Small intestine (tissue), 7 donors: ENCODE measurements at regions not wholly inside any gene's neighbourhood (a gene's known extent, or its start where the extent isn't known, plus 50 kb on each side); places are given as distances from the start of the nearest gene placed in this dataset.

Source experiments
- DNase-seq, 2 donors: peaks; one replicate each; pipeline versions ENCODE4 v3.0.0 to v3.0.0-alpha.2; 2013
- FAIRE-seq: peaks from 2 replicates; lab custom pipeline; 2012; peaks lifted over from hg19 to GRCh38; lab: Jason Lieb, UNC
- H3K27ac ChIP-seq, 3 donors: one replicate each; pipeline ENCODE4 v1.5.1; 2013; ENCODE audit warnings: low read length in 2 of 3, mild to moderate bottlenecking in 2 of 3, control low read depth in 1 of 3, inconsistent platforms in 1 of 3, low read depth in 1 of 3, moderate library complexity in 1 of 3
- H3K27me3 ChIP-seq, 3 donors: one replicate each; pipeline ENCODE4 v1.6.1; 2013; ENCODE audit warnings: low read length in 3 of 3, inconsistent platforms in 1 of 3; ENCODE audit not compliant: control insufficient read depth in 3 of 3, insufficient read depth in 3 of 3
- H3K36me3 ChIP-seq, 3 donors: one replicate each; pipeline ENCODE4 v1.6.1; 2013; ENCODE audit warnings: low read length in 3 of 3, inconsistent platforms in 1 of 3, low read depth in 1 of 3, mild to moderate bottlenecking in 1 of 3, moderate library complexity in 1 of 3; ENCODE audit not compliant: control insufficient read depth in 3 of 3, insufficient read depth in 2 of 3
- H3K4me1 ChIP-seq, 3 donors: one replicate each; pipeline ENCODE4 v1.6.1; 2013; ENCODE audit warnings: low read length in 2 of 3, inconsistent platforms in 1 of 3, low read depth in 1 of 3, mild to moderate bottlenecking in 1 of 3, moderate library complexity in 1 of 3; ENCODE audit not compliant: control insufficient read depth in 3 of 3, insufficient read depth in 2 of 3
- H3K4me3 ChIP-seq, 3 donors: one replicate each; pipeline ENCODE4 v1.5.1; 2013; ENCODE audit warnings: low read length in 3 of 3, control low read depth in 1 of 3, inconsistent platforms in 1 of 3, low read depth in 1 of 3, mild to moderate bottlenecking in 1 of 3, moderate library complexity in 1 of 3
- H3K9me3 ChIP-seq, 2 donors: one replicate each; pipeline ENCODE4 v1.6.1; 2013; ENCODE audit warnings: low read depth in 1 of 2, low read length in 1 of 2; ENCODE audit not compliant: control insufficient read depth in 2 of 2, insufficient read depth in 1 of 2
- WGBS, 3 donors: extraction: QIAGEN DNeasy Blood & Tissue Kit; methylation state at CpG; one replicate each; pipeline ENCODE4 v1.1.7; 2013; 5-methylcytosine and 5-hydroxymethylcytosine counted together
- donor health status: healthy with polysubstance abuse.
- donor health status: control.
- donor health status: control.
- donor health status: Bipolar disorder and iron deficiency.
- donor health status: healthy.

- no peak for FAIRE-seq
Measured at GRCh38 chr22:49373289-49373666, 454.4 kb downstream of the BRD1 start.

GRCh38 chr22:49372530-49373288 is 455.0 kb downstream of the BRD1 start:
- DNase-seq (no peak), FAIRE-seq (no peak)
- H3K4me3 ChIP-seq = no peak overlapping the region
- H3K27me3 ChIP-seq = peaks cover 0 to 2% (median 0%) of the 10 kb centered on the region in 3 donors
- H3K27ac ChIP-seq = no peak overlapping the region
- WGBS, 3 donors = 52 to 62% (median 60%) methylated on average over 19 to 20 of the region's 20 CpGs
- H3K36me3 ChIP-seq = no peaks in the 10 kb centered on the region
- no peaks in the 10 kb centered on the region for H3K4me1 ChIP-seq
- H3K9me3 ChIP-seq = no peaks in the 10 kb centered on the region

More at GRCh38 chr22:49373289-49373666, 454.4 kb downstream of the BRD1 start:
- H3K27ac ChIP-seq = no peak overlapping the region
- H3K27me3 ChIP-seq = peaks cover 0 to 2% (median 0%) of the 10 kb centered on the region in 3 donors
- no peaks in the 10 kb centered on the region for H3K4me1 ChIP-seq
- H3K9me3 ChIP-seq = no peaks in the 10 kb centered on the region
- 66 to 75% (median 71%) methylated on average over 6 of the region's 6 CpGs for WGBS, 3 donors
- H3K4me3 ChIP-seq = no peak overlapping the region
- DNase-seq = no peak
- H3K36me3 ChIP-seq = no peaks in the 10 kb centered on the region

GRCh38 chr22:49372111-49372529 is 455.6 kb downstream of the BRD1 start:
- Histone ChIP-seq H3K9me3 (no peaks in the 10 kb centered on the region), H3K36me3 (no peaks in the 10 kb centered on the region), H3K27ac (no peak overlapping the region), H3K4me1 (no peaks in the 10 kb centered on the region), H3K4me3 (no peak overlapping the region), H3K27me3 (peaks cover 0 to 2% (median 0%) of the 10 kb centered on the region in 3 donors)
- no peak for DNase-seq
- FAIRE-seq = no peak
- 70 to 77% (median 76%) methylated on average over 17 of the region's 17 CpGs for WGBS, 3 donors

- Histone ChIP-seq H3K27ac (no peak overlapping the region), H3K4me1 (no peaks in the 10 kb centered on the region), H3K4me3 (no peak overlapping the region), H3K36me3 (no peaks in the 10 kb centered on the region), H3K27me3 (peaks cover 0 to 2% (median 0%) of the 10 kb centered on the region in 3 donors), H3K9me3 (no peaks in the 10 kb centered on the region)
- WGBS, 3 donors = 70 to 80% (median 74%) methylated on average over 25 to 27 of the region's 27 CpGs
- no peak for DNase-seq
- FAIRE-seq = no peak
Measured at GRCh38 chr22:49371325-49372110, 456.2 kb downstream of the BRD1 start.

GRCh38 chr22:49370627-49371301 is 456.9 kb downstream of the BRD1 start:
- no peak overlapping the region for H3K4me3 ChIP-seq
- DNase-seq (no peak), FAIRE-seq (no peak)
- 80 to 84% (median 81%) methylated on average over 29 of the region's 29 CpGs for WGBS, 3 donors
- no peaks in the 10 kb centered on the region for H3K4me1 ChIP-seq
- no peaks in the 10 kb centered on the region for H3K9me3 ChIP-seq
- H3K27ac ChIP-seq = no peak overlapping the region
- peaks cover 0 to 2% (median 0%) of the 10 kb centered on the region in 3 donors for H3K27me3 ChIP-seq
- H3K36me3 ChIP-seq = no peaks in the 10 kb centered on the region

GRCh38 chr22:49369726-49370626 is 457.7 kb downstream of the BRD1 start:
- no peak for FAIRE-seq
- no peak for DNase-seq
- peaks cover 0 to 2% (median 0%) of the 10 kb centered on the region in 3 donors for H3K27me3 ChIP-seq
- H3K9me3 ChIP-seq = no peaks in the 10 kb centered on the region
- H3K27ac ChIP-seq = no peak overlapping the region
- no peak overlapping the region for H3K4me3 ChIP-seq
- no peaks in the 10 kb centered on the region for H3K4me1 ChIP-seq
- no peaks in the 10 kb centered on the region for H3K36me3 ChIP-seq
- WGBS, 3 donors = 67 to 74% (median 68%) methylated on average over 19 to 22 of the region's 22 CpGs

- H3K4me1 ChIP-seq = no peaks in the 10 kb centered on the region
- H3K27ac ChIP-seq = no peak overlapping the region
- H3K4me3 ChIP-seq = no peak overlapping the region
- no peak for DNase-seq
- FAIRE-seq = no peak
- peaks cover 0 to 2% (median 0%) of the 10 kb centered on the region in 3 donors for H3K27me3 ChIP-seq
- WGBS, 3 donors = 54 to 63% (median 61%) methylated on average over 40 to 41 of the region's 41 CpGs
- H3K36me3 ChIP-seq = no peaks in the 10 kb centered on the region
- no peaks in the 10 kb centered on the region for H3K9me3 ChIP-seq
Measured at GRCh38 chr22:49368976-49369725, 458.5 kb downstream of the BRD1 start.
